ENCODE measurements at regions not wholly inside any gene's neighbourhood (a gene's known extent, or its start where the extent isn't known, plus 50 kb on each side); places are given as distances from the start of the nearest gene placed in this dataset.
"Not testable (repeated sequence)": the region's sequence is repeated elsewhere in the genome, so short reads cannot be mapped to it uniquely, and the experiment has no call there.

- not testable (repeated sequence) for DNase-seq
Measured at GRCh38 chr10:35958609-35959008, 316.5 kb upstream of the FZD8 start.

GRCh38 chr10:35950701-35951100 is 308.6 kb upstream of the FZD8 start:
- DNase-seq, result no peak

- DNase-seq, result no peak
Measured at GRCh38 chr10:35950226-35950625, 308.1 kb upstream of the FZD8 start.

GRCh38 chr10:35949811-35950211 is 307.7 kb upstream of the FZD8 start:
- DNase-seq, result no peak

GRCh38 chr10:35946556-35946955 is 304.5 kb upstream of the FZD8 start:
- DNase-seq, result no peak

GRCh38 chr10:35942057-35942456 is 300.0 kb upstream of the FZD8 start:
- DNase-seq, result no peak

GRCh38 chr10:35940141-35941041 is 298.3 kb upstream of the FZD8 start:
- DNase-seq, result no peak

GRCh38 chr10:35938160-35938559 is 296.1 kb upstream of the FZD8 start:
- no peak for DNase-seq

GRCh38 chr10:35937546-35937945 is 295.4 kb upstream of the FZD8 start:
- DNase-seq, result no peak

- no peak for DNase-seq
Measured at GRCh38 chr10:35934642-35934995, 292.5 kb upstream of the FZD8 start.

- DNase-seq, result no peak
Measured at GRCh38 chr10:35933940-35934641, 292.0 kb upstream of the FZD8 start.

- DNase-seq, result no peak
Measured at GRCh38 chr10:35933491-35933890, 291.4 kb upstream of the FZD8 start.

- not testable (repeated sequence) for DNase-seq
Measured at GRCh38 chr10:35929962-35930361, 287.9 kb upstream of the FZD8 start.

- no peak for DNase-seq
Measured at GRCh38 chr10:35928748-35929147, 286.7 kb upstream of the FZD8 start.

- no peak for DNase-seq
Measured at GRCh38 chr10:35927990-35928488, 285.9 kb upstream of the FZD8 start.

- DNase-seq, result no peak
Measured at GRCh38 chr10:35927341-35927740, 285.2 kb upstream of the FZD8 start.

GRCh38 chr10:35926846-35927245 is 284.8 kb upstream of the FZD8 start:
- DNase-seq, result no peak

- DNase-seq, result no peak
Measured at GRCh38 chr10:35925493-35925892, 283.4 kb upstream of the FZD8 start.

GRCh38 chr10:35924759-35925158 is 282.7 kb upstream of the FZD8 start:
- DNase-seq, result no peak

- DNase-seq, result no peak
Measured at GRCh38 chr10:35922876-35923600, 280.9 kb upstream of the FZD8 start.

GRCh38 chr10:35921866-35922350 is 279.8 kb upstream of the FZD8 start:
- no peak for DNase-seq

- no peak for DNase-seq
Measured at GRCh38 chr10:35916791-35917190, 274.7 kb upstream of the FZD8 start.

GRCh38 chr10:35913628-35914027 is 271.5 kb upstream of the FZD8 start:
- no peak for DNase-seq

Data from AML-193 (cell line).